ENCODE measurements at regions not wholly inside any gene's neighbourhood (a gene's known extent, or its start where the extent isn't known, plus 50 kb on each side); places are given as distances from the start of the nearest gene placed in this dataset.
"Not testable (repeated sequence)": the region's sequence is repeated elsewhere in the genome, so short reads cannot be mapped to it uniquely, and the experiment has no call there.

DNA sequence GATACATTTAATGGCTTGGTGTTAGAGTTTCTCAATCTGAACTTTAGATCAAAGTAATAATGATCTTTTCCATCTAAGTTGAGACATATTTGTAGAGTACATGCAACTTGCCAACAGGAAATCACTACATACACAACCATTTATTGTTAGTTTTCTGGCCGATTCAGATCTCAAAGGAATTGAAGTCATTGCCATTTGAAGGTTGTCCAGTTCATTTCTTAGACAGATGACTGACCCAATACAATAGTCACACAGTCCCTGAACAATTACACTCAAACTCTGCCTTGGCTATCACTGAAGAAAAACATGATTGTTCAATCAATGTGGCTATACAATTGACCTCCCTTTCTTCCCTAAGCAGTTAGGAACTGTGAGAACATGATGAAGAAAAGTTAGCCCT is 753.2 kb upstream of the RIOK2 start:
- no peak for DNase-seq (ENCODE audit: low spot score)

GRCh38 chr5:97937846-97938245 is 754.8 kb upstream of the RIOK2 start:
- no peak for DNase-seq (ENCODE audit: low spot score)

GRCh38 chr5:97943036-97943435 is 760.0 kb upstream of the RIOK2 start:
- no peak for DNase-seq (ENCODE audit: low spot score)

- DNase-seq (ENCODE audit: low spot score): no peak
Measured at GRCh38 chr5:97951139-97951538, 768.1 kb upstream of the RIOK2 start.

DNA sequence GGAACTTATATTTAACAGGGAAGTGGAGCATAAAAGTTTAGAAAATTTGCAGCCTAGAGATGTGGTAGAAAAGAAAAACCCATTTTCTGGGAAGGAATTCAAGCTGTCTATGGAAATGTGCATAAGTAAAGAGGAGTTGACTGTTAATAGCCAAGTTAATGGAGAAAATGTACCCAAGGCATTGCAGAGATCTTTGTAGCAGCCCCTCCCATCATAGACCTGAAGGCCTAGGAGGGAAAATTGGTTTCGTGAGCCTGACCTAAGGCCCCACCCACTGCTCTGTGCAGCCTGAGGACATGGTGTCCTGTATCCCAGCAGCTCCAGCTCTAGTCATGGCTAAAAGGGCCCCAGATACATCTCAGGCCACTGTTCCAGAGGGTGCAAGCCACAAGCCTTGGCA is 772.4 kb upstream of the RIOK2 start:
- DNase-seq (ENCODE audit: low spot score): no peak

GRCh38 chr5:97967292-97967691 is 784.2 kb upstream of the RIOK2 start:
- DNase-seq (ENCODE audit: low spot score): no peak

GRCh38 chr5:97968346-97968745 is 785.3 kb upstream of the RIOK2 start:
- no peak for DNase-seq (ENCODE audit: low spot score)

DNA sequence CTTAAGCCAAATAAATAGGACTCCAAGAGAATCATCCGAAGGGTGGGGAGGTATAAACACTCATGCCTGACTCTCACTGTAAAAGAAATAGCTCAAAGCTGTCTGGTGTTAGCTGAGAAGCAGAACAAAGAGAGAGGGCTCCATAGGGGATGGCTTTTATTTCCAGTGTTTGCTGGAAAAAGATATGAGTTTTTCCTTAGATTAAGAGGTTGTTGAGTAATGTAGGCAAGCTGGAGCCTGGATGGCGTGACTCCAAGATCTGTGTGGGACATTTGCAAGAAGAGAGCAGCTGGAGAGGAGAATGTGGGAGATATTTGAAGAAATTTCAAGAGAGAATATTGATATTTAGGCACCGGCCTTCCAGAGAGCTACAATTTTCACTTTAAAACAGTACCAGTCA is 793.7 kb upstream of the RGMB start:
- DNase-seq (ENCODE audit: low spot score): no peak

DNA sequence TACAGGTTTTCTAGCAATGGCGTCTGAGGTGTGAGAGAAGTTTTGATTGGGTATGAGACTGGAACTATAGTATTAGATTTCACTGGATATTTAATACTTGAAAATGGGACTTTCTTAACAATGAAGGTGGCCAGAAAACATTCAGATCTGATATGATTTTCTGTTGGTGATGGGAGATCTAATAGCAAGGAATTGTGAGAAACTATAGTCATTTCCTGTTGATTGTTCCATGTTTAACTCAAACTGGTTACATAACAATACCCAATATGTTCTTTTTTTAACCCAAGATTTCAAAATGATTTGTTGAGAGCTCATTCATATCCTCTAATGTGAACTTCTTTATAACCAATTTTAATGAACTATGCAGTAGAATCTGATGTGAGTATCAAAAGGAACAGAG is 793.2 kb upstream of the RGMB start:
- no peak for DNase-seq (ENCODE audit: low spot score)

DNA sequence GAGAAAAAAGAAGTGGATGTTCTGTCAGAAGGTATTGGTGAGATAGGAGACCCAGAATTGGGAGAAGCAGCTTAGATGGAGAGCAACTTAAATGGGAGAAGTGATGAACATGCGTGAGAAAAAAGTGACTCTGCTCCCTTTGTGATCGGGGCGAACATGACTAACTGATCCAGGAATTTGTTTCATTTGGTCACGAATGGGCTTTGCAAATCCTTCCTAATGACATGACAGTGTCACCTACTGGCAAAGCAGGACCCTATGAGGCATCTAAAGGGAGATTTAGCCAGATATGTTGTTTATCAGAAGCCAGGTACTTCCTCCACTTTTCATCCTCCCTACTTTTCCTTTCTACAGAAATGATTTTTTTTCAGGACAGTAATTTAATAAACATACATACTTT is 787.4 kb upstream of the RGMB start:
- no peak for DNase-seq (ENCODE audit: low spot score)

GRCh38 chr5:97991236-97991635 is 782.2 kb upstream of the RGMB start:
- no peak for DNase-seq (ENCODE audit: low spot score)

- no peak for DNase-seq (ENCODE audit: low spot score)
Measured at GRCh38 chr5:97998941-97999340, 774.5 kb upstream of the RGMB start.

DNA sequence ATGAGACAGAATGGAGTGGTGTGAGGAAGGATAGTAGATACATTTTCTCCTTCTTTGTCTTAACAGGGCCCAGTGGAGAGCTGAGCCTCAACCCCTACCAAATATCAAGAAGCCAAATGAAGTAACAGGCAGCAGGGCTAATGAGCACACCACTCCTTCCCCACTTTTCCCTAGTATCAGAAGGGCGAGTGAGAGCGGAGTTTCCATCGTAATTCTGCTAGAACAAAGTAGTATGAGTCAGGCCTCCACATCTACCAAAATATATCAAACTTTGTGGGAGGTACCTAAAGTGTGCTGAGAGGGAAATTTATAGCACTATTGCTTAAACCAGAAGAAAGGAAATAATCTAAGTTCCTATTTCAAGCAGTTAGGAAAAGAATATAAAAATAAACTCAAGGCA is 769.0 kb upstream of the RGMB start:
- no peak for DNase-seq (ENCODE audit: low spot score)

GRCh38 chr5:98016771-98017170 is 756.7 kb upstream of the RGMB start:
- DNase-seq (ENCODE audit: low spot score): no peak

DNA sequence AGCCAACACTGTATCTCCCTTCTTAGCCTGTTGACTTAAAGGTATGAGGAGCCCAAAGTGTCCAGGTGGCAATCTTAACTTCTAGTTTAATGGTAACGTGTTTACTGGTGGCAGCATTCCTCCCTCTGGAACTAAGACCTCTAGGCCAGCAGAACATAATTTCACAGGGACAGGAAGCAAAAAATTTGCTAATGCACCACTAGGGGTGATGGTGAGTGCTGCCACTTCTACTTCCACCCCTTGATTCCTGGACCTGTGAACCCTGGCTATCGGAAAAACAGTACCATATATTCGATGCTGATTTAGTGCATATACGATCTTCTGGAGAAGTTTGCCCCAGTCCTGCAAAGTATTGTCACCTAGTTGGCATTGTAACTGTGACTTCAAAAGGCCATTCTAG is 743.2 kb upstream of the RGMB start:
- not testable (repeated sequence) for DNase-seq (ENCODE audit: low spot score)

GRCh38 chr5:98031036-98031435 is 742.4 kb upstream of the RGMB start:
- not testable (repeated sequence) for DNase-seq (ENCODE audit: low spot score)

GRCh38 chr5:98031496-98031895 is 742.0 kb upstream of the RGMB start:
- no peak for DNase-seq (ENCODE audit: low spot score)

GRCh38 chr5:98031926-98032325 is 741.5 kb upstream of the RGMB start:
- DNase-seq (ENCODE audit: low spot score): no peak

DNA sequence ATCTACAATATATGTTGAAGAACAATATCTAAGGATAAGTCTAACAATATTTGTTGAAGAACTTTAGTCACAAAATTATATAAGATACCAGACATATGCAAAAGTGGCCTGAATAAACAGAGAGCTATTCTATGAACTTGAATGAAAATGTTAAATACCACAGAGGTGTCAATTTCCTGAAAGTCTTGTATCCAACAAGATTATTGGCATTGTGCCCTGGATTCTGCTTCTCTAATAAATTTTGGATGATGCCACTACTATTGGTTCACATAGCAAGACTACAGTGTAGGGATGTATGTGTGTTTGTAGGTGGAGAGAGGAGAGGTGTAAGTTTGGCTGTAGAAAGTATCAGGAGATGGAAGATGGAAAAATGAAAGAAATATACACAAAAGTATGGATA is 731.8 kb upstream of the RGMB start:
- DNase-seq (ENCODE audit: low spot score): no peak

- no peak for DNase-seq (ENCODE audit: low spot score)
Measured at GRCh38 chr5:98042521-98042920, 730.9 kb upstream of the RGMB start.

DNA sequence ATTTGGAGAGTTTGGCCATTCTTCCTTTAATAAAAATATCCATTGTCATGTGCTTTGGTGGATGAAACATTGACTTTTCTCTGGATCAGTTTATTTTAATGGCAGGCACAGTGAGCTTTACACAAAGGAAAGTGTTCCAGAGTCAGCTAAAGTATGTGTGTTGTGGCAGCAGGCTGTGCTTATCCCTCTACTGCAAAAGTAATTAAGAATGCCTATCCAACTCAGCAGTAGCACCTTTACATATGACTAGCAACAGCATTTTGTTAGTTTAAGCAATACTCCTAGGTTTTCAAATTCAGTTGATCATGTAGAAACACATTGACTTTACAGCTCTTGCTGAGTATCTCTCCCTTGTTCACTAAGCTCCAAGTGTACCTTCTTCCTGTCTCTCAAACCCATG is 730.5 kb upstream of the RGMB start:
- DNase-seq (ENCODE audit: low spot score): no peak

- DNase-seq (ENCODE audit: low spot score): no peak
Measured at GRCh38 chr5:98050583-98050982, 722.9 kb upstream of the RGMB start.

DNA sequence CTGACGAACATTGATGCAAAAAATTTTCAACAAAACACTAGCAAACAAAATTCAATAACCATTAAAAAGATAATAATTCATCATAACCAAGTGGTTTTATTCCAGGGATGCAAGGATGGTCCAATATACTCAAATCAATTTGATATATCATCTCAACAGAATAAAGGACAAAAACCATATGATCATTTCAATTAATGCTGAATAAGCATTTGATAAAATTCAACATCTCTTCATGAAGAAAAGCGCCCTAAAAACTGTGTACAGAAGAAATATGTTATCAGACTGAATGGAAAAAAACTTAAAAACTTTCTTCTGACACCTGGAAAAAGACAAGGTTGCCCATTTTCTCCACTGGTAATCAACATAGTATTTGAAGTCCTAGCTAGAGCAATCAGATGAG is 720.3 kb upstream of the RGMB start:
- no peak for DNase-seq (ENCODE audit: low spot score)

DNA sequence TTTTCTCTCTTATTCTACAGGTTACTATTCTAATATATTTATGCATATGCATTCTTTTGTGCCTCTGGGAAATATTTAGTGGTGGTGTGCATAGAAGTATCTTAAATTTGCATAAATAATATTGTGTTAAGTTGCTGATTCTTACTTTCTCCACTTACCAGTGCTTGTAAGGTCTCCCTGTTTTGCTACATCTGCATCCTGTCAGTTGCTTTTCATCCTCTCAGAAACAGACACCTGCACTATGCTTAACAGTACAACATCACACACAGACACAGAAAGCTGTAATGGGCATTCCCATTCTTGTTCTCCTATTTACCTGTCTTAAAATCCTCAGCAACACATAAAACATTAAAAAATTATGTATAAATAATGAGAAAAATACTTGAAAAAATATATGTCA is 713.3 kb upstream of the RGMB start:
- no peak for DNase-seq (ENCODE audit: low spot score)

DNA sequence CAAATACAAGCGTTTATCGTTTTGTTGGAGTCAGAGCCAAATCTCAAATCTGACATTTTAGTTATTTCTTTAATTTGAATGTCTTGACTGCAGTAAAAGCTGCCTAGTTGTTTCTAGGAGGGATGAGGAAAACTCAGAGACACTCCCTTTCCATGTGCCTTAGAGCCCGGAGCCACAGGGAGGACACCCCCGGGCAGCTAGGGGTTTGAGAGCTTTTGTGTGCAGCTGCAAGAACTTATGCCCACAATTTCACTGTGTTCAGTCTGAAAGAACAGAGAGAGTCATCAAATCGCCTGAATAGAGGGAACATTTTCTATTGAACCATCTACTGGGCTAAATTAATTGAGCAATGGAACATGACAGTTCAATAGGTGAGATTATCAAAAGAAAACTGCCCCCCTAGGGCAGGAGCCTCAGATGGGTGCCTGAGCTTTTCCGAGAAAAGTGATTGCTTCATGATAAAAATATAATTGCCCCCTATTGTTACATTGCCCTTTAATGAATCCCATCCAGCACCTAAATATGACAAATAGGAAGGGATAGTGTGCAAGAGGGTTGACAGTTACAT is 709.3 kb upstream of the RGMB start:
- DNase-seq (ENCODE audit: low spot score): no peak
